WTC11 (cell line): ENCODE measurements at regions not wholly inside any gene's neighbourhood (a gene's known extent, or its start where the extent isn't known, plus 50 kb on each side); places are given as distances from the start of the nearest gene placed in this dataset.

Experiments used
- CREM ChIP-seq: sonication (generic); formaldehyde crosslinking; IDR thresholded peaks from 2 replicates; pipeline ENCODE4 v1.8.1; 2022; ENCODE audit warnings: mild to moderate bottlenecking, missing genetic modification reagents, moderate library complexity
- ESRRA ChIP-seq: sonication (generic); formaldehyde crosslinking; IDR thresholded peaks from 2 replicates; pipeline ENCODE4 v1.8.1; 2022; ENCODE audit warnings: mild to moderate bottlenecking, missing genetic modification reagents, borderline replicate concordance
- FOXJ3 ChIP-seq: sonication (generic); formaldehyde crosslinking; IDR thresholded peaks from 2 replicates; pipeline ENCODE4 v1.9.0; 2021; ENCODE audit warnings: missing genetic modification reagents, mild to moderate bottlenecking, borderline replicate concordance
- FOXK1 ChIP-seq: sonication (generic); formaldehyde crosslinking; IDR thresholded peaks from 2 replicates; pipeline ENCODE4 v1.8.0; 2022; ENCODE audit warnings: mild to moderate bottlenecking, moderate library complexity, missing genetic modification reagents
- FOXP1 ChIP-seq: sonication (generic); formaldehyde crosslinking; IDR thresholded peaks from 2 replicates; pipeline ENCODE4 v1.8.0; 2022; ENCODE audit warnings: missing genetic modification reagents, mild to moderate bottlenecking, moderate library complexity, borderline replicate concordance
- GABPB1 ChIP-seq: sonication (generic); formaldehyde crosslinking; IDR thresholded peaks from 2 replicates; pipeline ENCODE4 v1.8.1; 2023; ENCODE audit warnings: mild to moderate bottlenecking, missing genetic modification reagents
- JAZF1 ChIP-seq: fragments of 250-450 bp; sonication (Bioruptor Pico); IDR thresholded peaks from 2 replicates; pipeline ENCODE4 v1.9.0; 2021; ENCODE audit warnings: moderate library complexity, mild to moderate bottlenecking, inconsistent platforms
- ZBTB21 ChIP-seq: sonication (generic); formaldehyde crosslinking; IDR thresholded peaks from 2 replicates; pipeline ENCODE4 v1.8.1; 2023; ENCODE audit warnings: mild to moderate bottlenecking, missing genetic modification reagents, borderline replicate concordance
- ZNF317 ChIP-seq: sonication (generic); formaldehyde crosslinking; IDR thresholded peaks from 2 replicates; pipeline ENCODE4 v1.8.1; 2023; ENCODE audit warnings: low read depth, mild to moderate bottlenecking, moderate library complexity, missing genetic modification reagents, borderline replicate concordance
- TF ChIP-seq, protein P1 (sequence below): fragments of 200-600 bp; IDR thresholded peaks from 2 replicates; pipeline ENCODE4 v1.8.0; 2022; ENCODE audit warnings: antibody characterized with exemption
- TF ChIP-seq, protein P2 (sequence below): sonication (generic); formaldehyde crosslinking; IDR thresholded peaks from 2 replicates; pipeline ENCODE4 v1.8.1; 2023; ENCODE audit warnings: mild to moderate bottlenecking, missing genetic modification reagents
- TF ChIP-seq, protein P3 (sequence below): sonication (generic); formaldehyde crosslinking; conservative IDR thresholded peaks from 2 replicates; pipeline ENCODE4 v1.8.1; 2022; ENCODE audit warnings: mild to moderate bottlenecking, missing genetic modification reagents
- TF ChIP-seq, protein P4 (sequence below): sonication (generic); formaldehyde crosslinking; IDR thresholded peaks from 2 replicates; pipeline ENCODE4 v1.8.0; 2022; ENCODE audit warnings: mild to moderate bottlenecking, missing genetic modification reagents

DNA sequence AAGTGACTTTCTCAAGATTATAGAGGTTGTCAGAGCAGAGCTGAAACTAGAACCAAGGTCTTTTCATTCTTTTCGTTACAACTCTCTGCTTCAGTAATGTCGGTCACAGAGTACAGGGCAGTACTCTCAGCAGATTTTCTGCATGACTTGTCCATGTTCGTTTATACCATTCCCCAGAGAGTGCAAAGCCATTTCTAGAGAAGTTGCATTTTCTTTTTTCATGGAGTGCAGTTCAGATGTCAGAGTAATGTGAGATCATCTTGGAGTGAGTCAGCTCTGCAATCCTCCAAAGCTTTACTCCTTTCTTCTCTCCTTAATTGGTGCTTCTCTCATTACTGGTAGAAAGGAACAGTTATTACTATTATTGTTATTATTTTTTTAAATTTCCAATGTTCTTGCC lies 115.6 kb upstream of the B3GAT2 start:
- TF ChIP-seq, protein P1, sequence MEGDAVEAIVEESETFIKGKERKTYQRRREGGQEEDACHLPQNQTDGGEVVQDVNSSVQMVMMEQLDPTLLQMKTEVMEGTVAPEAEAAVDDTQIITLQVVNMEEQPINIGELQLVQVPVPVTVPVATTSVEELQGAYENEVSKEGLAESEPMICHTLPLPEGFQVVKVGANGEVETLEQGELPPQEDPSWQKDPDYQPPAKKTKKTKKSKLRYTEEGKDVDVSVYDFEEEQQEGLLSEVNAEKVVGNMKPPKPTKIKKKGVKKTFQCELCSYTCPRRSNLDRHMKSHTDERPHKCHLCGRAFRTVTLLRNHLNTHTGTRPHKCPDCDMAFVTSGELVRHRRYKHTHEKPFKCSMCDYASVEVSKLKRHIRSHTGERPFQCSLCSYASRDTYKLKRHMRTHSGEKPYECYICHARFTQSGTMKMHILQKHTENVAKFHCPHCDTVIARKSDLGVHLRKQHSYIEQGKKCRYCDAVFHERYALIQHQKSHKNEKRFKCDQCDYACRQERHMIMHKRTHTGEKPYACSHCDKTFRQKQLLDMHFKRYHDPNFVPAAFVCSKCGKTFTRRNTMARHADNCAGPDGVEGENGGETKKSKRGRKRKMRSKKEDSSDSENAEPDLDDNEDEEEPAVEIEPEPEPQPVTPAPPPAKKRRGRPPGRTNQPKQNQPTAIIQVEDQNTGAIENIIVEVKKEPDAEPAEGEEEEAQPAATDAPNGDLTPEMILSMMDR = no peak
- TF ChIP-seq, protein P2, sequence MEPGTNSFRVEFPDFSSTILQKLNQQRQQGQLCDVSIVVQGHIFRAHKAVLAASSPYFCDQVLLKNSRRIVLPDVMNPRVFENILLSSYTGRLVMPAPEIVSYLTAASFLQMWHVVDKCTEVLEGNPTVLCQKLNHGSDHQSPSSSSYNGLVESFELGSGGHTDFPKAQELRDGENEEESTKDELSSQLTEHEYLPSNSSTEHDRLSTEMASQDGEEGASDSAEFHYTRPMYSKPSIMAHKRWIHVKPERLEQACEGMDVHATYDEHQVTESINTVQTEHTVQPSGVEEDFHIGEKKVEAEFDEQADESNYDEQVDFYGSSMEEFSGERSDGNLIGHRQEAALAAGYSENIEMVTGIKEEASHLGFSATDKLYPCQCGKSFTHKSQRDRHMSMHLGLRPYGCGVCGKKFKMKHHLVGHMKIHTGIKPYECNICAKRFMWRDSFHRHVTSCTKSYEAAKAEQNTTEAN (CRISPR knock-in tag) = no peak
- no peak for TF ChIP-seq ZNF317 (CRISPR knock-in tag)
- TF ChIP-seq, protein P3, sequence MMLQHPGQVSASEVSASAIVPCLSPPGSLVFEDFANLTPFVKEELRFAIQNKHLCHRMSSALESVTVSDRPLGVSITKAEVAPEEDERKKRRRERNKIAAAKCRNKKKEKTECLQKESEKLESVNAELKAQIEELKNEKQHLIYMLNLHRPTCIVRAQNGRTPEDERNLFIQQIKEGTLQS = no peak
- no peak for TF ChIP-seq FOXJ3 (CRISPR knock-in tag)
- TF ChIP-seq GABPB1 (CRISPR knock-in tag) = no peak
- TF ChIP-seq FOXK1 (CRISPR knock-in tag) = no peak
- TF ChIP-seq FOXP1 (CRISPR knock-in tag) = no peak
- no peak for TF ChIP-seq CREM (CRISPR knock-in tag)
- no peak for TF ChIP-seq ZBTB21 (CRISPR knock-in tag)
- no peak for TF ChIP-seq JAZF1 (CRISPR knock-in tag)
- TF ChIP-seq, protein P4, sequence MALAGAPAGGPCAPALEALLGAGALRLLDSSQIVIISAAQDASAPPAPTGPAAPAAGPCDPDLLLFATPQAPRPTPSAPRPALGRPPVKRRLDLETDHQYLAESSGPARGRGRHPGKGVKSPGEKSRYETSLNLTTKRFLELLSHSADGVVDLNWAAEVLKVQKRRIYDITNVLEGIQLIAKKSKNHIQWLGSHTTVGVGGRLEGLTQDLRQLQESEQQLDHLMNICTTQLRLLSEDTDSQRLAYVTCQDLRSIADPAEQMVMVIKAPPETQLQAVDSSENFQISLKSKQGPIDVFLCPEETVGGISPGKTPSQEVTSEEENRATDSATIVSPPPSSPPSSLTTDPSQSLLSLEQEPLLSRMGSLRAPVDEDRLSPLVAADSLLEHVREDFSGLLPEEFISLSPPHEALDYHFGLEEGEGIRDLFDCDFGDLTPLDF (CRISPR knock-in tag) = no peak
- TF ChIP-seq ESRRA (CRISPR knock-in tag) = no peak
